ENCODE measurements at regions not wholly inside any gene's neighbourhood (a gene's known extent, or its start where the extent isn't known, plus 50 kb on each side); places are given as distances from the start of the nearest gene placed in this dataset.

- TF ChIP-seq USF2 (IDR thresholded peaks at IDR 0.05; ENCODE audit: low read length) (no peak), TEAD4 (IDR thresholded peaks at IDR 0.05; ENCODE audit: low read depth, low read length) (no peak), NANOG (IDR thresholded peaks at IDR 0.05; ENCODE audit: insufficient read depth, low read depth, low read length, poor library complexity, severe bottlenecking) (no peak)
Measured at GRCh38 chr1:36542024-36542961, 59.6 kb upstream of the CSF3R start (continued).

Data from H1 (cell line).